GM18909 (cell line): ENCODE measurements at regions not wholly inside any gene's neighbourhood (a gene's known extent, or its start where the extent isn't known, plus 50 kb on each side); places are given as distances from the start of the nearest gene placed in this dataset.

Experiments
- ATAC-seq: cut with Tn5 transposase; IDR thresholded peaks from one replicate; pipeline ENCODE4 v1.9.1; 2021; ENCODE audit warnings: mild to moderate bottlenecking; ENCODE audit not compliant: unreplicated experiment, poor library complexity

- no peak for ATAC-seq
Observed at GRCh38 chrX:140848800-140849199, 139.2 kb downstream of the LINC00632 start.

DNA sequence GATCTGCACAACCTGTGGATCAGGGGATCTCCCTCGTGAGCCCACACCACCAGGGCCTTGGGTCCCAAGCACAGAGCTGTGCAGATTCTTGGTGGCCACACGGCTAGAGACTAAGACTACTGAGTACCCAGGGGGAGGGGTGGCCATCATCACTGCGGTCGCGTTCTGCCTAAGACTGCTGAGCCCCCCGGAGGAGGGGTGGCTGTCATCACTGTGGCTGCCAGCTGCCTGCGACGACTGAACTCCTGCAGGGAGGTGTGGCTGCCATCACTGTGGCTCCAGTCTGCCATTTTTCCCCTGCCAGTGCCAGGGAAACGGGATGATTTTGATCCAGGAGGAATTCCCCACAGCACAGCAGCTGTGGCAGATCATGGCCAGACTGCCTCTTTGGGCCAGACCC, 141.7 kb upstream of the SPANXB1 start:
- no peak for ATAC-seq

DNA sequence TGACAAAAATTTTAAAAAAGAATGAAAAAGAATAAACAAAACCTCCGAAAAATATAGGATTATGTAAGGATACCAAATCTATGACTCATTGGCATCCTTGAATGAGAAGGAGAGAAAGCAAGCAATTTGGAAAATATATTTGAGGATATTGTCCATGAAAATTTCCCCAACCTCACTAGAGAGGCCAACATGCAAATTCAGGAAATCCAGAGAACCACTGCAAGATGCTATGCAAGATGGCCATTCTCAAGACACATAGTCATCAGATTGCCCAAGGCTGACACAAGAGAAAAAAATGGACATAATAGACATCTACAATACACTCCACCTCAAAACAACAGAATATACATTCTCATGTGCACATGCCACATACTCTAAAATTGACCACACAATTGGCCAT, 135.9 kb upstream of the SPANXB1 start:
- ATAC-seq: no peak

DNA sequence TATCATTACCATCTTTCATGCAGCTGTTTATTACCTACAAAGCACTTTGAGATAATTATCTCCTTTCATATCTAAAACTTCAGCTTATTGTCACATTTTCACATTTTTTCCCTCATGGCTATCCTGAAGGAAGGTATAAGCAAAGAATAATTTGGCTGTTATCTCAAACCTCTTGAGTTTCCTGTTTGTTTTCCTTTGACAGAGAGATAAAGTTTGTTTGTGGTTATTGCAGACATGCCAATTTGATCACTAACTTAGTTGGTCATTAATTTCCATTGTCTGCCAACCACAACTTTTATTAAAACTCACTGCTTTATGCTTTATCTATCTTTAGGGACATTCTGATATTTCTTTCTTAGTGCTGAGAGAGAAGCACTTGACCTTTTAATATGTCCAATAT, 89.8 kb upstream of the SPANXB1 start:
- ATAC-seq: no peak

DNA sequence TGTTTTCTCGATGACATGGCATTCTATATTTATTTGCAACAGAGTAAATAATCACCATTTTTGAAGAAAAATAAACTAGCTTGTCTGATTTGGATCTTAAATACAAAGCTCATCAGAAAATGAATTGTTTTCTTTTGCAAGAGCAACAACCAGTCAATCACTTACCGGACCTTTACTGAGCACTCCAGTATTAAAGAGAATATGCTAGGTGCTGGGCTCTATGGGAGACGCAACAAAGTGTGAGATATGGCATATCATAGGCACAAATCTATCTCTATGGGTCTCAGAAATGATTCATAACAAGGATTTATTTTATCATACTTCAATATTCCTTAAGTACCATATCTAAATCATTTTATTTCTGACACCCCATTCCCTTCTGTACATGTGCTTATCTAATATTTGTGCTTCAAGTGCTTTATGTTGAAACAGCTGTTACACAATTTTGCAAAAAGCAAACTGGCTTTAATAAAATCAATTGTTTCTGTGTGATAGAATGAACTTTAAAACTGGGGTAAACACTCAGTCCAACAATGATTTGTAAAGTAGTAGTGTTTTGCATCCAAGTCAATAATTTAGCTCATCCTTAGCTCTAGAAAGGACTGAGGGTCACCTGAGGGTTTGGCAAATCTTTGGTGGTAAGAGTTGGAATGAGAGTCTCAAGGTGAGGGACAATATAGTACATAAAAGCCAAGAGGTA, 88.4 kb upstream of the SPANXB1 start:
- ATAC-seq: no peak

GRCh38 chrX:140916872-140917271, 85.5 kb upstream of the SPANXB1 start:
- ATAC-seq: no peak

GRCh38 chrX:140917354-140918115, 84.9 kb upstream of the SPANXB1 start:
- ATAC-seq: no peak

- ATAC-seq: peak; percentile 97
Observed at GRCh38 chrX:140918398-140919038, 83.9 kb upstream of the SPANXB1 start.

DNA sequence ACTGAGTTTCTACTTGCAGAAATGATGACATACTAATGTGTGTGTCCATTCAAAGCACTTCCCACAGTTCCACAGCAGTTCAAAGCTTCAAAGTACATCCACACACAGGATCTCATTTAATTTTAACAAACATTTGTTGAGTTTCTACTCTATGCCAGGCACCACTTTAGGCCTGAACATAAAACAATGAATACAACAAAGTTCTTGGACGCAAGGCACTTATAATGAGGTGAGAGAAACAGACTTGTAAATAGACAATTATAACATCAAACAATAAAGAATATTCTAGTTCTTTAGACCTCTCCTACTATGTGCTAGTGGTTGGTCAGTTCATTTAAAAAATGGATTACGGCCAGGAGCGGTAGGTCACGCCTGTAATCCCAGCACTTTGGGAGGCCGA, 82.0 kb upstream of the SPANXB1 start:
- ATAC-seq: no peak

GRCh38 chrX:140923118-140923517, 79.3 kb upstream of the SPANXB1 start:
- ATAC-seq: no peak

GRCh38 chrX:140928739-140929138, 73.7 kb upstream of the SPANXB1 start:
- no peak for ATAC-seq

GRCh38 chrX:140933016-140933415, 69.4 kb upstream of the SPANXB1 start:
- ATAC-seq: no peak

GRCh38 chrX:140933874-140934655, 68.3 kb upstream of the SPANXB1 start:
- ATAC-seq: no peak

- ATAC-seq: no peak
Observed at GRCh38 chrX:140943513-140943912, 58.9 kb upstream of the SPANXB1 start.

DNA sequence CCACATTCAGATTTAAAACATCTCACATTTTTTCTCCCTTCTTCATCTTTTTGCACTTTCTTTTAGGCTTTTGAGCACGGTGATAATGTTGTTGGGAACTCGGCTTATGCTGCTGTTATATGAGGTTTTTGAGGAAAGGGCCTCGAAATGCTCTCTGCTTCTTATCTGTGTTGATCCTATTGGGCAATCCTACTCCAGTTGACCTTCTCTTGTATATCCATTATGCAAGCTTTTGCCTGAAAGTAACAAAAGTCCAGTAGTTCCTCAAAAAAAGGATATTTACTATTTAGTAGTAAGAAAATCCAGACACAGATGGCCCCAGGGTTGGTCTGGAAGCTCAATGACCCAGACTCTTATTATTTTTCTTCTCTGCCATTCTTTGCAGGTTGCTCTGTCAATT, 57.7 kb upstream of the SPANXB1 start:
- no peak for ATAC-seq

DNA sequence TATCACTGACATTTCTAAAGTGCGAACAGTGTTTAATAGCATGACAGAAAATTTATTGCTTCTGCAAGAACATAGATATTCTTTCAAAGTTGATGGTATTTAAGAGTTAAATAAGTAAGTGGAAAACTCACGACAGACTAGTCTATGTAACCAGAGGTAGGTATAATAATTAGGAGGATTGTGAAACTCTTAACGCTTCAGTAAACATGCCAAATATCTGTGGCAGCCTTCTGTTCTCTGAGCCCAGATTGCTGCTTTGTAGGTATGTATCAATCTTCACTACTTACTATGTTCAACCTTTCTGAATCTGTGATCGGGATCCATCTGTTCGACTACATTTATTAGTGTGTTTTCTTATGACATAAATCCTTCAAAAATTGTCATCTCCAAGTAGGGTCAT, 53.6 kb upstream of the SPANXB1 start:
- no peak for ATAC-seq

- no peak for ATAC-seq
Observed at GRCh38 chrX:140949233-140949632, 53.2 kb upstream of the SPANXB1 start.
